Fibroblast of lung (primary cell): ENCODE measurements at regions not wholly inside any gene's neighbourhood (a gene's known extent, or its start where the extent isn't known, plus 50 kb on each side); places are given as distances from the start of the nearest gene placed in this dataset.
A peak's percentile ranks its signal among the peaks of the same experiment; 100 is the strongest.

ENCODE experiments used
- DNase-seq, 2 donors: peaks; one replicate each; pipeline versions ENCODE4 v3.0.0 to v3.0.0-alpha.2; 2010; ENCODE audit warnings: low read depth in 2 of 2
- H2AFZ ChIP-seq: 2 replicates; pipeline ENCODE4 v1.5.1; 2012; ENCODE audit warnings: low read length, control low read depth, inconsistent platforms
- H3K27ac ChIP-seq: 2 replicates; pipeline ENCODE4 v1.5.1; 2011; ENCODE audit warnings: low read length, control low read depth; ENCODE audit not compliant: insufficient read depth
- H3K27me3 ChIP-seq: 2 replicates; pipeline ENCODE4 v1.5.1; 2011; ENCODE audit warnings: mild to moderate bottlenecking, low read length; ENCODE audit not compliant: control insufficient read depth, insufficient read depth
- H3K36me3 ChIP-seq: 2 replicates; pipeline ENCODE4 v1.5.1; 2011; ENCODE audit warnings: low read length; ENCODE audit not compliant: control insufficient read depth, insufficient read depth
- H3K4me1 ChIP-seq: 2 replicates; pipeline ENCODE4 v1.5.1; 2011; ENCODE audit warnings: low read length; ENCODE audit not compliant: control insufficient read depth, insufficient read depth; ENCODE audit errors: extremely low read depth
- H3K4me2 ChIP-seq: 2 replicates; pipeline ENCODE4 v1.5.1; 2011; ENCODE audit warnings: low read length, control low read depth; ENCODE audit not compliant: insufficient read depth; ENCODE audit errors: extremely low read depth
- H3K4me3 ChIP-seq, 4 experiments: fragments of 200-600 bp in 1 of 4; sonication (generic) in 1 of 4; replicated peaks in 1 of 4; 2 replicates each; pipeline ENCODE4 v1.5.1; 2011 to 2016; ENCODE audit warnings: low read length in 4 of 4, low read depth in 3 of 4, mild to moderate bottlenecking in 3 of 4, control low read depth in 2 of 4, inconsistent platforms in 1 of 4, mixed read lengths in 1 of 4; ENCODE audit not compliant: insufficient read depth in 1 of 4; ENCODE audit errors: control extremely low read depth in 1 of 4
- H3K79me2 ChIP-seq: 2 replicates; pipeline ENCODE4 v1.5.1; 2012; ENCODE audit warnings: mild to moderate bottlenecking, low read length, inconsistent platforms; ENCODE audit not compliant: control insufficient read depth, insufficient read depth
- H3K9ac ChIP-seq: 2 replicates; pipeline ENCODE4 v1.5.1; 2011; ENCODE audit warnings: mild to moderate bottlenecking, low read length, control low read depth; ENCODE audit not compliant: insufficient read depth
- H3K9me3 ChIP-seq: 2 replicates; pipeline ENCODE4 v1.5.1; 2012; ENCODE audit warnings: low read depth, low read length; ENCODE audit not compliant: control insufficient read depth, insufficient read depth
- H4K20me1 ChIP-seq: 2 replicates; pipeline ENCODE4 v1.5.1; 2011; ENCODE audit warnings: low read length; ENCODE audit not compliant: control insufficient read depth, insufficient read depth; ENCODE audit errors: extremely low read depth
- EZH2 ChIP-seq: IDR thresholded peaks from 2 replicates; pipeline ENCODE4 v1.5.1; 2012; ENCODE audit warnings: low read length, control low read depth, mild to moderate bottlenecking; ENCODE audit errors: missing control alignments
- TF ChIP-seq, protein P1 (sequence below), 2 donors: IDR thresholded peaks in 1 of 2; conservative IDR thresholded peaks in 1 of 2; 1 replicate in 1 of 2; 2 replicates in 1 of 2; pipeline ENCODE4 v1.5.1; 2011 to 2012; ENCODE audit warnings: low read length in 2 of 2, control low read depth in 1 of 2, inconsistent platforms in 1 of 2, low read depth in 1 of 2, mild to moderate bottlenecking in 1 of 2

DNA sequence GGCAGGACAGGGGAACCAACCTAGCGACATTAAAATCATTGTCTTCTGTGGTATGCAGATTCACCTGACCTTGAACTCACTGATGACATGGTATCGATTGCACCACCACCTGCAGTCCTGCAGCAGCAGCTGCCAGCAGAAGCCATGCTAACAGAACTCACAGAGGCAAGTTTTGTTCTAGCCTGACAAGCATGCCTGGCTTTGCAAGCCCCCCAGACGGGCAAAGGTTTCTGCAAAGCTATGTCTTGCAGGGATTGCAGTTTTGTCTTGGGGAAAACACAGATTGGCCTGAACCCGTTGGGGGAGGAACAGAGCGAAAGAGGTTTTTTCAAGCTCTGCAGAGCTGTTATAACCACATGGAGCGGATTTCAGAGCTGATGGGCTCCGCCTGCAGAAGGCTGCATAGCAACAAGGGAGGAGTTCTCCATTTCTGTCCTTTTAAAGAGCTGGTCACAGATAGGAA is 221.0 kb downstream of the HIPK3 start:
- no peak for TF ChIP-seq EZH2
- TF ChIP-seq, protein P1, sequence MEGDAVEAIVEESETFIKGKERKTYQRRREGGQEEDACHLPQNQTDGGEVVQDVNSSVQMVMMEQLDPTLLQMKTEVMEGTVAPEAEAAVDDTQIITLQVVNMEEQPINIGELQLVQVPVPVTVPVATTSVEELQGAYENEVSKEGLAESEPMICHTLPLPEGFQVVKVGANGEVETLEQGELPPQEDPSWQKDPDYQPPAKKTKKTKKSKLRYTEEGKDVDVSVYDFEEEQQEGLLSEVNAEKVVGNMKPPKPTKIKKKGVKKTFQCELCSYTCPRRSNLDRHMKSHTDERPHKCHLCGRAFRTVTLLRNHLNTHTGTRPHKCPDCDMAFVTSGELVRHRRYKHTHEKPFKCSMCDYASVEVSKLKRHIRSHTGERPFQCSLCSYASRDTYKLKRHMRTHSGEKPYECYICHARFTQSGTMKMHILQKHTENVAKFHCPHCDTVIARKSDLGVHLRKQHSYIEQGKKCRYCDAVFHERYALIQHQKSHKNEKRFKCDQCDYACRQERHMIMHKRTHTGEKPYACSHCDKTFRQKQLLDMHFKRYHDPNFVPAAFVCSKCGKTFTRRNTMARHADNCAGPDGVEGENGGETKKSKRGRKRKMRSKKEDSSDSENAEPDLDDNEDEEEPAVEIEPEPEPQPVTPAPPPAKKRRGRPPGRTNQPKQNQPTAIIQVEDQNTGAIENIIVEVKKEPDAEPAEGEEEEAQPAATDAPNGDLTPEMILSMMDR (conservative IDR thresholded peaks at IDR 0.05 in 1 of 2, IDR thresholded peaks at IDR 0.05 in 1 of 2; ENCODE audit: low read depth in 1 of 2, low read length in 2 of 2) = no peak
- H3K4me2 ChIP-seq = no peak overlapping the region
- H3K27me3 ChIP-seq = no peaks in the 10 kb centered on the region
- H3K79me2 ChIP-seq = no peaks in the 10 kb centered on the region
- no peaks in the 10 kb centered on the region for H3K4me1 ChIP-seq
- H3K9ac ChIP-seq = no peak overlapping the region
- no peaks in the 10 kb centered on the region for H3K9me3 ChIP-seq
- no peaks in the 10 kb centered on the region for H4K20me1 ChIP-seq
- no peak overlapping the region for H3K4me3 ChIP-seq
- H2AFZ ChIP-seq = no peak overlapping the region
- no peaks in the 10 kb centered on the region for H3K36me3 ChIP-seq
- H3K27ac ChIP-seq = no peak overlapping the region
- peak in 1 of 2 donors; percentile 19 for DNase-seq

- Histone ChIP-seq H3K4me3 (no peak overlapping the region), H4K20me1 (no peaks in the 10 kb centered on the region), H3K27ac (no peak overlapping the region), H3K36me3 (no peaks in the 10 kb centered on the region), H3K4me2 (no peak overlapping the region), H3K4me1 (no peaks in the 10 kb centered on the region), H2AFZ (no peak overlapping the region), H3K9ac (no peak overlapping the region), H3K27me3 (no peaks in the 10 kb centered on the region), H3K79me2 (no peaks in the 10 kb centered on the region), H3K9me3 (no peaks in the 10 kb centered on the region)
- DNase-seq = peak; percentile 43
- no peak for TF ChIP-seq EZH2
- TF ChIP-seq, protein P1 (conservative IDR thresholded peaks at IDR 0.05 in 1 of 2, IDR thresholded peaks at IDR 0.05 in 1 of 2; ENCODE audit: low read depth in 1 of 2, low read length in 2 of 2) = no peak
These were observed 219.9 kb downstream of the HIPK3 start for GRCh38 chr11:33476945-33477606.

- DNase-seq = peak; percentile 66 to 69
- no peaks in the 10 kb centered on the region for H3K36me3 ChIP-seq
- no peaks in the 10 kb centered on the region for H3K4me1 ChIP-seq
- H3K27ac ChIP-seq = no peak overlapping the region
- no peak overlapping the region for H3K4me2 ChIP-seq
- no peaks in the 10 kb centered on the region for H3K79me2 ChIP-seq
- no peak overlapping the region for H2AFZ ChIP-seq
- H3K9ac ChIP-seq = no peak overlapping the region
- H3K9me3 ChIP-seq = no peaks in the 10 kb centered on the region
- no peaks in the 10 kb centered on the region for H4K20me1 ChIP-seq
- TF ChIP-seq, protein P1 (conservative IDR thresholded peaks at IDR 0.05 in 1 of 2, IDR thresholded peaks at IDR 0.05 in 1 of 2; ENCODE audit: low read depth in 1 of 2, low read length in 2 of 2) = no peak
- TF ChIP-seq EZH2 = no peak
- no peaks in the 10 kb centered on the region for H3K27me3 ChIP-seq
- no peak overlapping the region for H3K4me3 ChIP-seq
These were observed 218.8 kb downstream of the HIPK3 start for GRCh38 chr11:33475993-33476392.
